ENCODE measurements at regions not wholly inside any gene's neighbourhood (a gene's known extent, or its start where the extent isn't known, plus 50 kb on each side); places are given as distances from the start of the nearest gene placed in this dataset.

DNA sequence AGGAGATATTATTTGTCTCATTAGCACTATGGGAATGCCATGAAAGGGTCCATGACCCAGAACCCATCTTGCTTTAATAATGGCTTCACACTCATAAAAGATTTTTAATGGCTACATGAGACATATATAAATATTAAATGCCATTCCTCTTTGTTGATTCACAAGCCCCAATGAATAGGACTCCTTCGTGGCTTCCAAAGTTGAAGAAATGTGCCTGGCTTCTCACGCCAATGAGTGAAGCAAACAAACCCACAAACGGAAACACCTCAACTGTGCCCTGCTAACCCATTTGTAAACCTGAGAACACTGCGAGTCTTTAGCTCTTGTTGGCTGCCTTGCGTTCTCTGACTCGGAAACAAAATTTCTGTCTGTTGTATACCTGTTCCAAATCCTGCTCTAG is 381.7 kb upstream of the DDHD1 start:
- Mint-ChIP-seq H3K4me3 (no peak overlapping the region), H3K27ac (no peak overlapping the region), H3K27me3 (no peaks in the 10 kb centered on the region), H3K9me3 (no peaks in the 10 kb centered on the region), H3K4me1 (ENCODE audit: low read depth) (no peaks in the 10 kb centered on the region), H3K36me3 (ENCODE audit: low read depth) (no peaks in the 10 kb centered on the region)
- intact Hi-C loops (cut with micrococcal nuclease) = loop anchor here (5.0 kb wide), 1 partner anchor 642 kb away; no protein-coding TSS in a partner anchor

DNA sequence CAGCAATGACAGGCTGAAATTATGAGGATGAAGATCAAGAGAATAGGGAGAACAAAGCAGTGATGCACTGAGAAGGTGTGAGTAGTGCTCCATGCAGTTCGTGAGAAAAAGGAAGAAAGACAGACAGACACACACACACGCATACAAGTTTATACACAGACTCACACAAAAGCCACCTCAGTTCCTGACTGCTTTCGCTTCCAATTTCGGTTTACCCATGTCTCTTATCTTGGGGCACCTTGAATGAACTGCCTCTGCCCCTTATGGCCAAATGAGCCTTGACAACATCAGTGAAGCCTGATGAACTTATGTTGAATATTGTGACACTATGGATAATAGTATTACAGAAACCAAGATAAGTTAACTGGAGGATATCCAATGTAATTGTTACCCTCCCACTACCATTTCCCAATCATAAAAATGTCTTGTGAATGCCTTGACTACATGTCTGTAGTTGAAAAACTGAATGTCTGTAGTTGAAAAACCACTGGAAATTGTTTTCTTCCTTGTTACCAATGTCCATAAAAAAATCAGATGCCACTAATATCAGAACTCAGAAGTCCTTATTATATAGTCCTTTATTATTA is 380.4 kb upstream of the DDHD1 start:
- Mint-ChIP-seq H3K27ac (no peak overlapping the region), H3K4me1 (ENCODE audit: low read depth) (no peaks in the 10 kb centered on the region), H3K9me3 (no peaks in the 10 kb centered on the region), H3K4me3 (no peak overlapping the region), H3K27me3 (no peaks in the 10 kb centered on the region), H3K36me3 (ENCODE audit: low read depth) (no peaks in the 10 kb centered on the region)
- intact Hi-C loops (cut with micrococcal nuclease) = no loop called here

DNA sequence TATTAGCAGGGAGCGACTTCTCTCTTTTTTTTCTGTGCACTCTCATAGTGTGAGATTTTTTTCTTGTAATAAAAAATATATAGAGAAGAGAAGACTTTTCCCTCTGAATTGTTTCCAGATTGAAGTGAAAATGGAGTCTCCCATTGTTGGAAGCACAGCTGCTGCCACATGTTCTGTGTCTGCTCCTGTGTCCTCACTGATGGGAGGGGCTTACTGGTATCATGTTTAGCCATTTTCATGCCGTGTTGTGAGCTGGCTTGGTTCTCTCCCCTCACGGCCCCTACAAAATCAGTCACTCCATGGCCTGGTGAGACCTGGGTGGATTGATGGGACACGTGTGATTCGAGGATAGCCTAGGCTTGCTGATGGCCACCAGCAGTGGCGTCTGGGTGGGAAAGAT is 379.7 kb upstream of the DDHD1 start:
- Mint-ChIP-seq H3K27me3 (no peaks in the 10 kb centered on the region), H3K9me3 (no peaks in the 10 kb centered on the region), H3K4me3 (no peak overlapping the region), H3K36me3 (ENCODE audit: low read depth) (no peaks in the 10 kb centered on the region), H3K27ac (no peak overlapping the region), H3K4me1 (ENCODE audit: low read depth) (no peaks in the 10 kb centered on the region)
- intact Hi-C loops (cut with micrococcal nuclease) = no loop called here

DNA sequence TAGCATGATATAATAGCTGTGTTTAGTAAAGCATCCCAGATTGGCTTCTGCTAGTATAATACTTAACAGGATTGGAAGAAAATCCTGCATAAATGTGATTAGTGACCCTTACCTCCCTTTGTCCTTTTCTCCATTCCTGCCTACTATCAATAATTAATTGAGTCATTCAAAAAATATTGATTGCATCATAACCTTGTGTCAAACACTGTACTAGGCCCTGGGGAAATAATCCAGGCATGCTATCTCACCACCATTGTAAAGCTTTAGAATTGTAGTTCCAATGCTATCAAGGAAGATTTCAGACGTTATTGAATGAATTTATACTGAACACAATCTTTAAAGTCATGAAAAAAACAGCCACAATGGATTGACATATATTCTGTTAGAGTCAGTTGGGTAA is 378.6 kb upstream of the DDHD1 start:
- Mint-ChIP-seq H3K36me3 (ENCODE audit: low read depth) (no peaks in the 10 kb centered on the region), H3K27ac (no peak overlapping the region), H3K4me1 (ENCODE audit: low read depth) (no peaks in the 10 kb centered on the region), H3K4me3 (no peak overlapping the region), H3K27me3 (no peaks in the 10 kb centered on the region), H3K9me3 (no peaks in the 10 kb centered on the region)
- intact Hi-C loops (cut with micrococcal nuclease) = no loop called here

DNA sequence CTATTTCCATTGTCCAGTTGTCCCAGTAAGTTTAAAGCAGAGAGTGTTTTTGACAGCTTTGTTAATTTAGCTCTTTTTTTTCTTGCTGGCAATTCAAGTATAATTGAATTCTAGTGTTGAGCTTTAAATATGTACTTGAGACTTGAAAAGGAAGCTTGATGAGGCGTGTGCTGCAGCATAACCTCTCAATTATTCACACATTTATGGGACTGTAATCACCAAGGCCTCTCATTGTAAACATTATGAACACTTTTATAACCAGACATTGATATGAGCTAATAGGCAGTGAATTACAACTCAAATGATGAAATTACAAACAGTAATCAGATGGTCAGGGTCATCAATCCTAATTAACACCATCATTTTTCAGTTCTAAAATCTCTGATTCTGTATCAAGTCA is 378.0 kb upstream of the DDHD1 start:
- H3K36me3 Mint-ChIP-seq (ENCODE audit: low read depth) = no peaks in the 10 kb centered on the region
- no peak overlapping the region for H3K4me3 Mint-ChIP-seq
- no peaks in the 10 kb centered on the region for H3K27me3 Mint-ChIP-seq
- intact Hi-C loops (cut with micrococcal nuclease) = no loop called here
- H3K9me3 Mint-ChIP-seq = no peaks in the 10 kb centered on the region
- no peaks in the 10 kb centered on the region for H3K4me1 Mint-ChIP-seq (ENCODE audit: low read depth)
- H3K27ac Mint-ChIP-seq = no peak overlapping the region

DNA sequence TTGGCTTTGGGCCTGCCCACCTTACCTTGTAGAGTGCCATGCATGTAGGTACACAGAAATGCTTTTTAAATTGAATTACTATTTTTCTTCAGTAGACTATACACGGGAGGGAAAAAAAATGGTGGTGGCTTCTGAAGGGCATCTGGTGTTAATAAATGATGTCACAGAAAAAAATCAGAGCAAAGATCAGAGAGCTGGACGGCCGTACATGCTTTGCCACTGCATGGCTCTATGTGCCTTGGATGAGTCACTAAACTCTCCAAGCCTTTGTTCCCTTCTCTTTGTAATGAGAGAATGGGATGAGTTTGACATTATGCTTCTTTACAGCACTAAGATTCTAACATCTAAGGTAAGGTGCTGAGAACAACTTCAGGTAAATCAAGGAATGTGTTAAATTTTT is 376.4 kb upstream of the DDHD1 start:
- no peaks in the 10 kb centered on the region for H3K36me3 Mint-ChIP-seq (ENCODE audit: low read depth)
- H3K4me1 Mint-ChIP-seq (ENCODE audit: low read depth) = no peaks in the 10 kb centered on the region
- no peaks in the 10 kb centered on the region for H3K9me3 Mint-ChIP-seq
- H3K27ac Mint-ChIP-seq = no peak overlapping the region
- H3K4me3 Mint-ChIP-seq = no peak overlapping the region
- H3K27me3 Mint-ChIP-seq = no peaks in the 10 kb centered on the region
- intact Hi-C loops (cut with micrococcal nuclease) = no loop called here

DNA sequence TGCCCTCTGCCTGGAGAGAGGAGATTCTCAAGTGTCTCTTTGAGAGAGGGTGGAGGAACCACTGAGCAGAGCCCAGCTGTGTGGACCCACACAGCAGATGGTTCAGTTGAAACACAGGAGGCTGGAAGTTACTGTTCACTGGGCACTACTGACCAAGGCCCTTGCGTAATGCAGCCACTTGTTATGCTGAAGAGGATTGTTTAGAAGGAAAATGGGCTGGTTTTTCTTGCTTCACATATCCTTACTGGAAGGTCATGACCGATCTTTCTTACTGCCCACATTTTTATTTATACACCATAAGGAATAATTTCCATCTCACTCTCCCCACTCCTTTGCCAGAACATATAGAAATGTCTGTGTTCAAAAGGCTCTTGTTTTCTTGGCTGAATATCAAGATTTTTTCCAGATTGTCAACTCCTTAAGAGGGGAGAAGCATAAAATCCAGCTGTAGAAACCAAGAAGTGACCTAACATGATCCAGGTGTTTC is 375.1 kb upstream of the DDHD1 start:
- Mint-ChIP-seq H3K27me3 (no peaks in the 10 kb centered on the region), H3K4me3 (no peak overlapping the region), H3K27ac (no peak overlapping the region)

DNA sequence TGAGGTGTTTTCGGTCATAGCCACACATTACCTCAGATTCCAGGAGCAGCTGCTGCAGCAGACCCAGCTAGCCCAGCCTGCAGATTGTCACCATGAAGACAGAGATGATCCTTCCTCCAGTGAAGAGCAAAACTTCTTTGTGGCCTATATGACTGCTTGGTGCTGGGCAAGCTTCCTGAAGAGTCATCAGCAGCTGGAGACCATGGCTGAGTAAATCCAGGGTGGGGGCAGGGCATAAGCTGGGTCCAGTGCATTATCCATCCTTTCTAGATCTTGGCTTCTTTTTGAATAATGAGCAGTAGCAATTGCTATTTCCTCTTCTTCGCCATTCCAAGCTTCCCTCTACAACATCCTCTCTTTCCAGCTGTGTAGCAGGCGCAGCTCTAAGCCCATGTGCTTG is 373.1 kb upstream of the DDHD1 start:
- Mint-ChIP-seq H3K27me3 (no peaks in the 10 kb centered on the region), H3K27ac (no peak overlapping the region), H3K36me3 (ENCODE audit: low read depth) (no peaks in the 10 kb centered on the region), H3K4me3 (no peak overlapping the region), H3K4me1 (ENCODE audit: low read depth) (no peaks in the 10 kb centered on the region), H3K9me3 (peaks cover 8% of the 10 kb centered on the region)
- intact Hi-C loops (cut with micrococcal nuclease) = no loop called here

More for the DNA sequence above, 375.1 kb upstream of the DDHD1 start:
- intact Hi-C loops (cut with micrococcal nuclease) = no loop called here
- H3K36me3 Mint-ChIP-seq (ENCODE audit: low read depth) = no peaks in the 10 kb centered on the region
- no peaks in the 10 kb centered on the region for H3K9me3 Mint-ChIP-seq
- no peaks in the 10 kb centered on the region for H3K4me1 Mint-ChIP-seq (ENCODE audit: low read depth)

DNA sequence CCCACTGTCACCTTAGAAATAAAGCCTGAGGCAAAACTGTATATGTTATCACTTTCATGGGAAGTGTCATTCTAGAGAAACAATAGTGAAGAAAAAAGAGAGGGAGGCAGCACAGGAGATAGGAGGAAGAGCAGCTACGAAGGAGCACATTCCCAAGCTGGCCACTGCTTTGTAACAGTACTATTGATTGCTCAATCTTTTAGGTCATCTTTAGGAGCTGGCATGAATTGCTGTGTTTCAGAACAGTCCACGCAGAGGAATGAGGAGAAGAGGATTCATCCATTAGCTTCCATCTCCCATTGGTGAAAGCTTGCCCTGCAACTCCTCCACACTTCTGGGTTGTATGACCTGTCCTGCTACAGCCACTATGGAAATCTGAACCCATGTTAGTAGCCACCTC is 372.5 kb upstream of the DDHD1 start:
- no peaks in the 10 kb centered on the region for H3K27me3 Mint-ChIP-seq
- intact Hi-C loops (cut with micrococcal nuclease) = no loop called here
- H3K36me3 Mint-ChIP-seq (ENCODE audit: low read depth) = no peaks in the 10 kb centered on the region
- H3K4me1 Mint-ChIP-seq (ENCODE audit: low read depth) = no peaks in the 10 kb centered on the region
- no peak overlapping the region for H3K27ac Mint-ChIP-seq
- no peak overlapping the region for H3K4me3 Mint-ChIP-seq
- peaks cover 8% of the 10 kb centered on the region for H3K9me3 Mint-ChIP-seq

DNA sequence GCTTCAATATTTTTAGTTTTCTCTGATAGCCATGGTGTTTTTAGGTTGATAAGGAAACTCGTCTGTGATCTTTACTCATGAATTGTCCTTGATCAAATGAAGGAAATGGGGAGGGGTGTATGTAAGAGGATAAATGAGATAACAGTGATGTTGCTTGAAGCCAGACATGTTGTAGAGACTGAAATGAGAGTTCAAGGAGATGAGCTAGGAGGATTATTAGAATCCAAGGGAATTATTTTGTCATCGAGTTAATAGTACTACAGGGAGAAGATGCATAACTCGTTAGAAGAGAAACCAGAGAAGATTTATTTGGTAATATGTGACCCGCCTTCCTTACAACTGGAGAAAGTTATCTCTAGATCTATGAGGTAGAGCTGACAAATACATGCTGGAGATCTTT is 371.3 kb upstream of the DDHD1 start:
- H3K36me3 Mint-ChIP-seq (ENCODE audit: low read depth) = no peaks in the 10 kb centered on the region
- intact Hi-C loops (cut with micrococcal nuclease) = no loop called here
- no peak overlapping the region for H3K27ac Mint-ChIP-seq
- H3K27me3 Mint-ChIP-seq = no peaks in the 10 kb centered on the region
- H3K9me3 Mint-ChIP-seq = peaks cover 8% of the 10 kb centered on the region
- no peak overlapping the region for H3K4me3 Mint-ChIP-seq
- H3K4me1 Mint-ChIP-seq (ENCODE audit: low read depth) = no peaks in the 10 kb centered on the region

DNA sequence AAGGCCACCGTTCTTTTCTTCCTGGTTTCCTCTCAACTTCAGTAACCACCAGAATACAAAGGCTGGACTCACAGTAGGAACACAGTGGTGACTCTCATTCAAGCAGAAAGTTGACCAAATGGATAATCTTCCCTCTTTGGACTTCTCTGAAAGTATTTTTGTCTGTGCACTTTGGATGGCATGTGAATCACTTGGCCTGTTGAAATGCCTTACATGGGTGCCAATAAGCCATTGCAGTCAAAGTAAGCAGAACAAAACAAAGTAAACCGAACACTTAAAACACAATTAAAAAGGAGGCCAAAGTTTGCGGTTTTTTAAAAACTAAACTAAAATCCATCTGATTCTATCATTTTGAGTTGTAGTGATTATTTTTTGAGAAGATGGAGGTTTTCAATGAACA is 370.1 kb upstream of the DDHD1 start:
- Mint-ChIP-seq H3K9me3 (peaks cover 8% of the 10 kb centered on the region), H3K4me1 (ENCODE audit: low read depth) (no peaks in the 10 kb centered on the region), H3K36me3 (ENCODE audit: low read depth) (no peaks in the 10 kb centered on the region), H3K27me3 (no peaks in the 10 kb centered on the region), H3K27ac (no peak overlapping the region), H3K4me3 (no peak overlapping the region)
- intact Hi-C loops (cut with micrococcal nuclease) = no loop called here

DNA sequence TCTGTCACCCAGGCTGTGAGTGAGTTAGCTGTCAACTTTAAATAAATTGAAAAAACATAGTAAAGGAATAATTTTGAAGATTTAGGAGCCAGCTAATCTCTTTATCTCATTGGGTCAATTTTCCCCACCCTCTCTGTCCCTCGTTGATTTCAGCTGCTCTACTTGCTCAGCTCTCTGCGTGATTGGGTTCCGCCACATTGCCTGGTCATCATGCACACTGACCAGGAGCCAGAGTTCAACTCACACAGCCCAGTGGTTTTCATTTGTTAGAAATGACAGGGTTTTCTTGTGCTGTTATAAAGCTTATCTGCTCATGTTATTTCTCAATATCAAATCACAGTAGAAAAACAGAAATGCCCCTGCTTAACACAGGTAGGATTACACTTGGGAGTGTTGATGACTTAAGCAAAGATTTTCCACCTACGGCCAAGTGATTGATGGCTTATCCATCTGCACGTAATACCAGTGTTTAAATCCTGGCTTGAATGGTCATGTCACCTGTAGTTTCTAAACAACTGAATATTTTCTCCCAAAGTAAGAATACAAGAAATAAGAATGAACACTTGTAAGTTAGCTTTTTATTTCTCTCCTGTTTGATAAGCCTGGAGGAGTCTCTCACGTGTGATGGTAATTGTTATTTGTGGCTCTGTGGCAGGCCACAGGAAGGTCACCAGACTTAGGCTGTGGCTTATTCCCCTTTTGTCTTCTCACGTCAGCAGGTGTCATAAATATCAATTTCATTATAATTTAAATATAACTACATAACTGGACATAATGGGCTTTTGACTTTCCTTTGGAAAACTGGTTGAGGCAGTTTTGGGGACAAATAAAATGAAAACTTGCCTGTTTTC is 367.2 kb upstream of the DDHD1 start:
- H3K27me3 Mint-ChIP-seq = no peaks in the 10 kb centered on the region
- no peaks in the 10 kb centered on the region for H3K36me3 Mint-ChIP-seq (ENCODE audit: low read depth)
- H3K9me3 Mint-ChIP-seq = peaks cover 8% of the 10 kb centered on the region
- no peak overlapping the region for H3K4me3 Mint-ChIP-seq
- no peaks in the 10 kb centered on the region for H3K4me1 Mint-ChIP-seq (ENCODE audit: low read depth)
- intact Hi-C loops (cut with micrococcal nuclease) = no loop called here
- no peak overlapping the region for H3K27ac Mint-ChIP-seq

DNA sequence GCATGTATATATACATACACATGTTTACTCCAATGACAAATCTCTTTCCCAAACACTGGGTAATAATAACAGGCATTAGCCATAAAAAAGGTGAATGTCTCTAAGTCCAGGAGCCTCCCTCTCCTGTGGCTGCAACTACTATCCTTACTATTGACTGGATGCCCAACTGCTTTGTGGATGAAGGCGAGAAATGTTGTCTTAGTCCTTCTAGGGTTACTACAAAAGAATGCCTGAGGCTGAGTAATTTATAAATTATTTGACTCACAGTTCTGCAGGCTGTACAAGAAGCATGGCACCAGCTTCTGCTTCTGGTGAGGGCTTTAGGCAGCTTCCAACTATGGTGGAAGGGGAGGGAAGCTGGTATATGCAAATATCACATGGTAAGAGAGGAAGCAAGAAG is 366.0 kb upstream of the DDHD1 start:
- Mint-ChIP-seq H3K9me3 (peaks cover 8% of the 10 kb centered on the region), H3K4me3 (no peak overlapping the region), H3K27me3 (no peaks in the 10 kb centered on the region), H3K27ac (no peak overlapping the region), H3K36me3 (ENCODE audit: low read depth) (no peaks in the 10 kb centered on the region), H3K4me1 (ENCODE audit: low read depth) (no peaks in the 10 kb centered on the region)
- intact Hi-C loops (cut with micrococcal nuclease) = no loop called here

DNA sequence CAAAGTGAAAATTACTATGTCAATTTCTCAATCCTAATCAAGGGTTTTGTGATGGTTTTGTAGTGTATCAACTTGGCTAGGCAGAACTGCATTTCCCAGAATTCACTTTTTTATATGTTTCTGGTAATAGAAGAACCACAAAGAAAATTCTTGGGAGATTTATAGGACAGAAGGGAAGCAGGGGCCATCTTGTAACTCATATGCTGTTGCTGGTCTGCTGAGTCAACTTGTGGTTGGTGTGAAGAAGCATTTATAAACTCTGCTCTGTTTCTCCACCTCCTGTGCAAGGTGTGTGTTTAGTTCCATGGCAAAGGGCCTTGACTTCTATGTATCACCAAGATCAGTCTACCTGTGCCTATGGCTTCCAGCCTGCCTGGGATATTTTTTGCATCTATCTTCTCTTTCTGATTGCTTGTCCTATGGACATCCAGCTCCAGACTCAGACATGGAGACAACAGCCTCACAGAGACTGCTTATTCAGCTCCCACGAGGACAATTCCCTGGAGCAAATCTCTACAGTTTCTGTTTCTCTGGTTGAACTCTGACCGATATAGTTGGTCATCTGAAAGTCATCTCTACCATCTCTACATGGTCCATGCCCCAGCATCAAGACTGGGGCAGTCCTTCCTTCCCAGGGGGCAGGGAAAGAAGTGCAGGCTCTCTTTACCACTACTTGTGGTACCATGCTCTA is 364.3 kb upstream of the DDHD1 start:
- H3K27ac Mint-ChIP-seq = no peak overlapping the region
- H3K36me3 Mint-ChIP-seq (ENCODE audit: low read depth) = no peaks in the 10 kb centered on the region
- H3K4me3 Mint-ChIP-seq = no peak overlapping the region
- H3K4me1 Mint-ChIP-seq (ENCODE audit: low read depth) = no peaks in the 10 kb centered on the region
- H3K9me3 Mint-ChIP-seq = peaks cover 10% of the 10 kb centered on the region
- no peaks in the 10 kb centered on the region for H3K27me3 Mint-ChIP-seq
- intact Hi-C loops (cut with micrococcal nuclease) = no loop called here

Measured in dendritic cell treated with granulocyte-macrophage colony-stimulating factor and Interleukin-4, amounts not matched to agents 40 ng/mL and 50 ng/mL, for 4 days (primary cell).